Neural crest cell (in vitro differentiated cells): ENCODE measurements at regions not wholly inside any gene's neighbourhood (a gene's known extent, or its start where the extent isn't known, plus 50 kb on each side); places are given as distances from the start of the nearest gene placed in this dataset.

ENCODE experiments used
- DNase-seq: peaks from one replicate; pipeline ENCODE4 v3.0.0; 2021; ENCODE audit warnings: low read depth, mixed read lengths, low spot score
- H3K27ac Mint-ChIP-seq: one replicate; pipeline ENCODE4 v1.8.0; 2021; ENCODE audit warnings: mild to moderate bottlenecking, mixed read lengths; ENCODE audit not compliant: unreplicated experiment
- H3K27me3 Mint-ChIP-seq: 2 replicates; pipeline ENCODE4 v1.8.0; 2021; ENCODE audit warnings: low read depth, mild to moderate bottlenecking, mixed read lengths
- H3K36me3 Mint-ChIP-seq: 2 replicates; pipeline ENCODE4 v1.8.0; 2021; ENCODE audit warnings: low read depth, mild to moderate bottlenecking, mixed read lengths
- H3K4me1 Mint-ChIP-seq: 2 replicates; pipeline ENCODE4 v1.8.0; 2021; ENCODE audit warnings: mixed read lengths
- H3K4me3 Mint-ChIP-seq: one replicate; pipeline ENCODE4 v1.8.0; 2021; ENCODE audit warnings: mild to moderate bottlenecking, mixed read lengths
- H3K9me3 Mint-ChIP-seq: 2 replicates; pipeline ENCODE4 v1.8.0; 2021; ENCODE audit warnings: mixed read lengths
- CTCF ChIP-seq: fragments of 200-600 bp; sonication (generic); conservative IDR thresholded peaks from 2 replicates; pipeline ENCODE4 v1.5.0; 2021; ENCODE audit warnings: antibody characterized with exemption, mild to moderate bottlenecking

- Mint-ChIP-seq H3K4me1 (peaks cover 15% of the 10 kb centered on the region), H3K4me3 (no peak overlapping the region), H3K36me3 (peaks cover 20% of the 10 kb centered on the region)
Measured at GRCh38 chr6:144843701-144844100, 558.6 kb downstream of the UTRN start.

GRCh38 chr6:144844596-144844995, 559.5 kb downstream of the UTRN start:
- Mint-ChIP-seq H3K4me3 (no peak overlapping the region), H3K27me3 (no peaks in the 10 kb centered on the region), H3K4me1 (peaks cover 15% of the 10 kb centered on the region), H3K36me3 (peaks cover 27% of the 10 kb centered on the region), H3K9me3 (peaks cover 7% of the 10 kb centered on the region), H3K27ac (no peak overlapping the region)
- DNase-seq = no peak
- TF ChIP-seq CTCF = no peak

More at GRCh38 chr6:144843701-144844100, 558.6 kb downstream of the UTRN start:
- Mint-ChIP-seq H3K27me3 (no peaks in the 10 kb centered on the region), H3K27ac (no peak overlapping the region), H3K9me3 (peaks cover 7% of the 10 kb centered on the region)
- no peak for TF ChIP-seq CTCF
- DNase-seq = no peak

GRCh38 chr6:144845186-144845585, 560.1 kb downstream of the UTRN start:
- no peak for DNase-seq
- peaks cover 30% of the 10 kb centered on the region for H3K36me3 Mint-ChIP-seq
- H3K9me3 Mint-ChIP-seq = peaks cover 7% of the 10 kb centered on the region
- no peak for TF ChIP-seq CTCF
- H3K27me3 Mint-ChIP-seq = no peaks in the 10 kb centered on the region
- H3K27ac Mint-ChIP-seq = no peak overlapping the region
- peaks cover 15% of the 10 kb centered on the region for H3K4me1 Mint-ChIP-seq
- no peak overlapping the region for H3K4me3 Mint-ChIP-seq

- H3K4me3 Mint-ChIP-seq = no peak overlapping the region
- H3K36me3 Mint-ChIP-seq = peaks cover 39% of the 10 kb centered on the region
- no peak overlapping the region for H3K27ac Mint-ChIP-seq
- DNase-seq = no peak
- H3K4me1 Mint-ChIP-seq = peaks cover 6% of the 10 kb centered on the region
- TF ChIP-seq CTCF = no peak
- H3K9me3 Mint-ChIP-seq = peaks cover 7% of the 10 kb centered on the region
- no peaks in the 10 kb centered on the region for H3K27me3 Mint-ChIP-seq
Measured at GRCh38 chr6:144847916-144848315, 562.8 kb downstream of the UTRN start.

- H3K4me3 Mint-ChIP-seq = no peak overlapping the region
- no peak overlapping the region for H3K27ac Mint-ChIP-seq
- H3K4me1 Mint-ChIP-seq = peaks cover 9% of the 10 kb centered on the region
- no peaks in the 10 kb centered on the region for H3K27me3 Mint-ChIP-seq
- H3K36me3 Mint-ChIP-seq = peaks cover 41% of the 10 kb centered on the region
- H3K9me3 Mint-ChIP-seq = peaks cover 7% of the 10 kb centered on the region
- no peak for TF ChIP-seq CTCF
- no peak for DNase-seq
Measured at GRCh38 chr6:144849920-144850319, 564.8 kb downstream of the UTRN start.

- no peak overlapping the region for H3K4me3 Mint-ChIP-seq
- H3K4me1 Mint-ChIP-seq = peaks cover 11% of the 10 kb centered on the region
- H3K9me3 Mint-ChIP-seq = no peaks in the 10 kb centered on the region
- DNase-seq = no peak
- no peak for TF ChIP-seq CTCF
- no peak overlapping the region for H3K27ac Mint-ChIP-seq
- H3K27me3 Mint-ChIP-seq = no peaks in the 10 kb centered on the region
- H3K36me3 Mint-ChIP-seq = peaks cover 24% of the 10 kb centered on the region
Measured at GRCh38 chr6:144853603-144854002, 568.5 kb downstream of the UTRN start.
